ENCODE measurements at regions not wholly inside any gene's neighbourhood (a gene's known extent, or its start where the extent isn't known, plus 50 kb on each side); places are given as distances from the start of the nearest gene placed in this dataset.

GRCh38 chr18:22551536-22552151, 133.9 kb upstream of the CTAGE1 start:
- no peak for ATAC-seq
- intact Hi-C loops (cut with DNase I) = no loop called here
- H3K4me3 ChIP-seq = no peak overlapping the region

GRCh38 chr18:22552254-22552653, 134.5 kb upstream of the CTAGE1 start:
- intact Hi-C loops (cut with DNase I) = no loop called here
- DNase-seq (no peak), ATAC-seq (no peak)
- Histone ChIP-seq H3K9me3 (no peaks in the 10 kb centered on the region), H3K4me3 (no peak overlapping the region), H3K27ac (no peak overlapping the region), H3K4me1 (no peaks in the 10 kb centered on the region), H3K36me3 (no peaks in the 10 kb centered on the region), H3K27me3 (ENCODE audit: low read depth) (no peaks in the 10 kb centered on the region)
- no peak for TF ChIP-seq CTCF (IDR thresholded peaks at IDR 0.05)

More at GRCh38 chr18:22551536-22552151, 133.9 kb upstream of the CTAGE1 start:
- Histone ChIP-seq H3K9me3 (no peaks in the 10 kb centered on the region), H3K27me3 (ENCODE audit: low read depth) (no peaks in the 10 kb centered on the region), H3K4me1 (no peaks in the 10 kb centered on the region), H3K27ac (no peak overlapping the region), H3K36me3 (no peaks in the 10 kb centered on the region)
- TF ChIP-seq CTCF (IDR thresholded peaks at IDR 0.05) = no peak
- no peak for DNase-seq

GRCh38 chr18:22552899-22553460, 135.3 kb upstream of the CTAGE1 start:
- Histone ChIP-seq H3K36me3 (no peaks in the 10 kb centered on the region), H3K27me3 (ENCODE audit: low read depth) (no peaks in the 10 kb centered on the region), H3K27ac (no peak overlapping the region), H3K4me1 (no peaks in the 10 kb centered on the region), H3K4me3 (no peak overlapping the region), H3K9me3 (no peaks in the 10 kb centered on the region)
- intact Hi-C loops (cut with DNase I) = no loop called here
- no peak for TF ChIP-seq CTCF (IDR thresholded peaks at IDR 0.05)
- no peak for DNase-seq
- no peak for ATAC-seq

GRCh38 chr18:22556222-22557167, 138.8 kb upstream of the CTAGE1 start:
- TF ChIP-seq CTCF (IDR thresholded peaks at IDR 0.05) = no peak
- H3K4me3 ChIP-seq = no peak overlapping the region
- DNase-seq = no peak
- no peaks in the 10 kb centered on the region for H3K27me3 ChIP-seq (ENCODE audit: low read depth)
- no peak overlapping the region for H3K27ac ChIP-seq
- H3K9me3 ChIP-seq = no peaks in the 10 kb centered on the region
- H3K4me1 ChIP-seq = peaks cover 10% of the 10 kb centered on the region
- ATAC-seq = no peak
- H3K36me3 ChIP-seq = no peaks in the 10 kb centered on the region
- intact Hi-C loops (cut with DNase I) = no loop called here

- Histone ChIP-seq H3K9me3 (no peaks in the 10 kb centered on the region), H3K4me1 (peaks cover 10% of the 10 kb centered on the region), H3K27ac (no peak overlapping the region), H3K4me3 (no peak overlapping the region), H3K27me3 (ENCODE audit: low read depth) (no peaks in the 10 kb centered on the region), H3K36me3 (no peaks in the 10 kb centered on the region)
- intact Hi-C loops (cut with DNase I) = no loop called here
- no peak for TF ChIP-seq CTCF (IDR thresholded peaks at IDR 0.05)
- DNase-seq (no peak), ATAC-seq (no peak)
Measured at GRCh38 chr18:22557168-22557941, 139.6 kb upstream of the CTAGE1 start.
